ENCODE measurements at regions not wholly inside any gene's neighbourhood (a gene's known extent, or its start where the extent isn't known, plus 50 kb on each side); places are given as distances from the start of the nearest gene placed in this dataset.

DNA sequence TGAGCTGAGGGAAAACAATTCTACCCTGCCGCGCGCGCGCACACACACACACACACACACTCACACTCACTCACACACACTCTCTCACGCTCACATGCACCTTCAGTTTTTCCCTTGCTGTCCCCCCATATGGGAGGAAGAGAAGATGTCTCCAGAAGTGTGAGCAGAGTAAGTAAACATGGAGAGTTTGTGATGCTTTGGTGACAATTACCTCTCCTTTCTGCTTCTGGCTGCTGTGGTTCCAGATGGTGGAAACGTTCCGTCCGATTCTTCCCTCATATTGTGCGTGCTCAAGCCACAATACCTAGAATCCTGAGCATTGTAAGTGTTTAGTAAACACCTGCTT, 86.7 kb downstream of the LINC00237 start:
- no peaks in the 10 kb centered on the region for H3K36me3 ChIP-seq (ENCODE audit: insufficient read depth, low read length)
- no peaks in the 10 kb centered on the region for H3K79me2 ChIP-seq (ENCODE audit: insufficient read depth, low read length)
- H3K4me1 ChIP-seq (ENCODE audit: insufficient read depth, low read length): no peaks in the 10 kb centered on the region
- no peaks in the 10 kb centered on the region for H3K9me3 ChIP-seq (ENCODE audit: low read depth, low read length)
- no peak for DNase-seq (ENCODE audit: insufficient read length, low spot score, missing footprints)
- H3K27me3 ChIP-seq (ENCODE audit: insufficient read depth, low read length): no peaks in the 10 kb centered on the region
- H3K27ac ChIP-seq (ENCODE audit: low read depth, low read length): no peak overlapping the region
- no peaks in the 10 kb centered on the region for H4K20me1 ChIP-seq (ENCODE audit: insufficient read depth, low read length)
- H3K4me3 ChIP-seq (ENCODE audit: insufficient read depth, low read length): no peak overlapping the region
- TF ChIP-seq, protein P1, sequence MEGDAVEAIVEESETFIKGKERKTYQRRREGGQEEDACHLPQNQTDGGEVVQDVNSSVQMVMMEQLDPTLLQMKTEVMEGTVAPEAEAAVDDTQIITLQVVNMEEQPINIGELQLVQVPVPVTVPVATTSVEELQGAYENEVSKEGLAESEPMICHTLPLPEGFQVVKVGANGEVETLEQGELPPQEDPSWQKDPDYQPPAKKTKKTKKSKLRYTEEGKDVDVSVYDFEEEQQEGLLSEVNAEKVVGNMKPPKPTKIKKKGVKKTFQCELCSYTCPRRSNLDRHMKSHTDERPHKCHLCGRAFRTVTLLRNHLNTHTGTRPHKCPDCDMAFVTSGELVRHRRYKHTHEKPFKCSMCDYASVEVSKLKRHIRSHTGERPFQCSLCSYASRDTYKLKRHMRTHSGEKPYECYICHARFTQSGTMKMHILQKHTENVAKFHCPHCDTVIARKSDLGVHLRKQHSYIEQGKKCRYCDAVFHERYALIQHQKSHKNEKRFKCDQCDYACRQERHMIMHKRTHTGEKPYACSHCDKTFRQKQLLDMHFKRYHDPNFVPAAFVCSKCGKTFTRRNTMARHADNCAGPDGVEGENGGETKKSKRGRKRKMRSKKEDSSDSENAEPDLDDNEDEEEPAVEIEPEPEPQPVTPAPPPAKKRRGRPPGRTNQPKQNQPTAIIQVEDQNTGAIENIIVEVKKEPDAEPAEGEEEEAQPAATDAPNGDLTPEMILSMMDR (IDR thresholded peaks at IDR 0.05; ENCODE audit: extremely low read depth, low read depth, low read length): no peak
- no peak overlapping the region for H3K4me2 ChIP-seq (ENCODE audit: insufficient read depth, low read length)
- no peak overlapping the region for H2AFZ ChIP-seq (ENCODE audit: low read length)

DNA sequence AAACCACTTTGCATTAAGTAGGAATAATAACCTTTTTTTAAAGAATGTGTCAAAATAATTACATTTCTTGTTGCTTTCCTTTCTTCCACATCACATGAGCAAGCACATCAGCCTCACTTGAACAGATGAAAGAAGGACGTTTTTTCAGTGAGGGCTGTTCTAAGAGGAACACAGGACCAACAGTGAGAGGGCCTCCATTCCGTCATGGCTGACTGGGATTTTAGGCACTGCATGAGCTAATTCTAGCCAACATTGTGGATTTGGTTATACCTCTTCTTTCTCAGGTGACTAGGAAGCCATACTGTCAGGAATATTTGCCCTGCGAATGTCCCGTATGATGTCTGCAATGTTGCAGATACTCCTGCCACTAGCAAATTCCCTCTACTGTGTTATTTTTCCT, 87.6 kb downstream of the LINC00237 start:
- Histone ChIP-seq H3K9me3 (ENCODE audit: low read depth, low read length) (no peaks in the 10 kb centered on the region), H3K4me3 (ENCODE audit: insufficient read depth, low read length) (no peak overlapping the region), H3K27ac (ENCODE audit: low read depth, low read length) (no peak overlapping the region), H3K79me2 (ENCODE audit: insufficient read depth, low read length) (no peaks in the 10 kb centered on the region), H3K36me3 (ENCODE audit: insufficient read depth, low read length) (no peaks in the 10 kb centered on the region), H2AFZ (ENCODE audit: low read length) (no peak overlapping the region), H3K4me1 (ENCODE audit: insufficient read depth, low read length) (no peaks in the 10 kb centered on the region), H3K27me3 (ENCODE audit: insufficient read depth, low read length) (no peaks in the 10 kb centered on the region), H4K20me1 (ENCODE audit: insufficient read depth, low read length) (no peaks in the 10 kb centered on the region), H3K4me2 (ENCODE audit: insufficient read depth, low read length) (no peak overlapping the region)
- DNase-seq (ENCODE audit: insufficient read length, low spot score, missing footprints): no peak
- TF ChIP-seq, protein P1 (IDR thresholded peaks at IDR 0.05; ENCODE audit: extremely low read depth, low read depth, low read length): no peak

DNA sequence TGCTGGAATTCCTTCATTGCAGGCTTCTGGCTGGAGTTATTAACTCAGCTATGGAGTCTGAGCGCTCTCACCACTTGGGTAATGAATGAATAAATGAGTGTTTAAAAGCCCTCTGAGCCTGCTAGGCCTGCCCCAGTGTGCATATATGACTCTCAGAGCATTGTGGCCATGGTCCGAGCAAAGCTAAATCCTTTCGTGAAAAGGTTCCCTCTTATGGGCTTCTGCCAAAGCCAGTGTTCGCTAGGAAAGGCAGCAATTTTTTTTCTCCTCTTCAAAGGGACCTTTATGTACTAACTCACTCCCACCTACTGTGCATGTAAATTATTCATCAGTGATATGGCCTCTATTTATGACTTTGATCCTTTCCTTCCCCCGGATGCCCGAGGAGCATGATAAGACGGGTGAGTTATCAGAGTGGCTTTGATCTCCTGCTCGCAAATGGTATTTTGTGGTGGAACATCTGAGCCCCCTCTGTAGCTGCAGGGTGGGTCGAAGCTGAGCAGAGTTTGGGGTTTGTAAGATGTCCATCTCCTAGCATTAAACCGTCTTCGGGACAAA, 88.6 kb downstream of the LINC00237 start:
- Histone ChIP-seq H3K27me3 (ENCODE audit: insufficient read depth, low read length) (no peaks in the 10 kb centered on the region), H4K20me1 (ENCODE audit: insufficient read depth, low read length) (no peaks in the 10 kb centered on the region), H2AFZ (ENCODE audit: low read length) (no peak overlapping the region), H3K4me1 (ENCODE audit: insufficient read depth, low read length) (no peaks in the 10 kb centered on the region), H3K4me3 (ENCODE audit: insufficient read depth, low read length) (no peak overlapping the region), H3K36me3 (ENCODE audit: insufficient read depth, low read length) (no peaks in the 10 kb centered on the region), H3K27ac (ENCODE audit: low read depth, low read length) (no peak overlapping the region), H3K9me3 (ENCODE audit: low read depth, low read length) (no peaks in the 10 kb centered on the region), H3K4me2 (ENCODE audit: insufficient read depth, low read length) (no peak overlapping the region), H3K79me2 (ENCODE audit: insufficient read depth, low read length) (no peaks in the 10 kb centered on the region)
- DNase-seq (ENCODE audit: insufficient read length, low spot score, missing footprints): no peak
- TF ChIP-seq, protein P1 (IDR thresholded peaks at IDR 0.05; ENCODE audit: extremely low read depth, low read depth, low read length): no peak

DNA sequence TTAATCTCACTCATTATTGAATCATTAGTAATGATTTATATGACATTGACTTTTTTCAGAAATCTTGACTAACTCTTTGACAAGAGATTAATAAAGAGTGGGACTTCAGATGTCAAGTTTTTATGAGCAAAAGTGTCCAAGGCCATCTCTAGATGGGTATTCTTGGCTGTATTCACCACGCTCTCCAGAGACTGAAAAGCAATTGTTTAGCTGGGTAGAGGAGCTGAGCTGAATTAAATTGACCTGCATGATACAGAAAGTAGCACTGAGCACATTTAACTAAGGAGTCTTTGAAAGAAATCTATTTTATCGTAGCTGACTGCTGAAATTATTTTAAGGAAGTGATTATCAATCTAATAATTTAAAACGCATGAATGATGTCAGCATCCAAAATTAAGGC, 89.4 kb downstream of the LINC00237 start:
- H3K36me3 ChIP-seq (ENCODE audit: insufficient read depth, low read length): no peaks in the 10 kb centered on the region
- no peak overlapping the region for H3K4me3 ChIP-seq (ENCODE audit: insufficient read depth, low read length)
- no peak overlapping the region for H2AFZ ChIP-seq (ENCODE audit: low read length)
- no peaks in the 10 kb centered on the region for H3K4me1 ChIP-seq (ENCODE audit: insufficient read depth, low read length)
- H3K4me2 ChIP-seq (ENCODE audit: insufficient read depth, low read length): no peak overlapping the region
- H3K79me2 ChIP-seq (ENCODE audit: insufficient read depth, low read length): no peaks in the 10 kb centered on the region
- H3K9me3 ChIP-seq (ENCODE audit: low read depth, low read length): no peaks in the 10 kb centered on the region
- TF ChIP-seq, protein P1 (IDR thresholded peaks at IDR 0.05; ENCODE audit: extremely low read depth, low read depth, low read length): no peak
- DNase-seq (ENCODE audit: insufficient read length, low spot score, missing footprints): no peak
- H3K27ac ChIP-seq (ENCODE audit: low read depth, low read length): no peak overlapping the region
- H4K20me1 ChIP-seq (ENCODE audit: insufficient read depth, low read length): no peaks in the 10 kb centered on the region
- H3K27me3 ChIP-seq (ENCODE audit: insufficient read depth, low read length): no peaks in the 10 kb centered on the region

All from osteoblast (primary cell).